ENCODE measurements at regions not wholly inside any gene's neighbourhood (a gene's known extent, or its start where the extent isn't known, plus 50 kb on each side); places are given as distances from the start of the nearest gene placed in this dataset.
"Not testable (repeated sequence)": the region's sequence is repeated elsewhere in the genome, so short reads cannot be mapped to it uniquely, and the experiment has no call there.

GRCh38 chrX:83749736-83750135, 111.2 kb upstream of the CYLC1 start:
- not testable (repeated sequence) for DNase-seq (ENCODE audit: low spot score)

- DNase-seq (ENCODE audit: low spot score): not testable (repeated sequence)
Measured at GRCh38 chrX:83750451-83750850, 110.5 kb upstream of the CYLC1 start.

GRCh38 chrX:83759872-83760271, 101.1 kb upstream of the CYLC1 start:
- peak; percentile 48 for DNase-seq (ENCODE audit: low spot score)

- peak; percentile 18 for DNase-seq (ENCODE audit: low spot score)
Measured at GRCh38 chrX:83771664-83772063, 89.3 kb upstream of the CYLC1 start.

All from HT-29 (cell line).